DOHH2 (cell line): ENCODE measurements at regions not wholly inside any gene's neighbourhood (a gene's known extent, or its start where the extent isn't known, plus 50 kb on each side); places are given as distances from the start of the nearest gene placed in this dataset.

Experiments used
- H3F3A ChIP-seq: fragments of 200-600 bp; sonication (generic), shearing (Covaris generic); 2 replicates; pipeline ENCODE4 v1.6.0; 2016; ENCODE audit warnings: antibody characterized with exemption, mild to moderate bottlenecking; ENCODE audit not compliant: control insufficient read depth, insufficient read depth
- H3K27ac ChIP-seq: fragments of 200-600 bp; sonication (generic); 2 replicates; pipeline ENCODE4 v1.5.1; 2014; ENCODE audit warnings: low read depth, mild to moderate bottlenecking, low read length, moderate library complexity
- H3K27me3 ChIP-seq: fragments of 200-600 bp; sonication (generic); 2 replicates; pipeline ENCODE4 v1.6.1; 2014; ENCODE audit warnings: mild to moderate bottlenecking, low read length, mixed read lengths; ENCODE audit not compliant: control insufficient read depth
- H3K36me3 ChIP-seq: fragments of 200-600 bp; sonication (generic); 2 replicates; pipeline ENCODE4 v1.6.1; 2014; ENCODE audit warnings: mild to moderate bottlenecking, low read length, moderate library complexity, mixed read lengths; ENCODE audit not compliant: control insufficient read depth
- H3K4me1 ChIP-seq: fragments of 200-600 bp; sonication (generic); 2 replicates; pipeline ENCODE4 v1.6.1; 2014; ENCODE audit warnings: mild to moderate bottlenecking, low read length, mixed read lengths; ENCODE audit not compliant: control insufficient read depth
- H3K4me2 ChIP-seq: fragments of 200-600 bp; sonication (generic); 2 replicates; pipeline ENCODE4 v1.6.0; 2014; ENCODE audit warnings: mild to moderate bottlenecking, low read length, moderate library complexity
- H3K4me3 ChIP-seq: fragments of 200-600 bp; sonication (generic); 2 replicates; pipeline ENCODE4 v1.5.1; 2014; ENCODE audit warnings: mild to moderate bottlenecking, low read length, mixed read lengths
- H3K79me2 ChIP-seq: fragments of 200-600 bp; sonication (generic); 2 replicates; pipeline ENCODE4 v1.6.1; 2014; ENCODE audit warnings: mild to moderate bottlenecking, low read length, mixed read lengths; ENCODE audit not compliant: control insufficient read depth
- H3K9me2 ChIP-seq: fragments of 200-600 bp; sonication (generic); replicated peaks from 2 replicates; pipeline ENCODE4 v1.6.1; 2014; ENCODE audit warnings: mild to moderate bottlenecking, low read length, mixed read lengths; ENCODE audit not compliant: control insufficient read depth
- H3K9me3 ChIP-seq: fragments of 200-600 bp; sonication (generic); 2 replicates; pipeline ENCODE4 v1.6.1; 2014; ENCODE audit warnings: antibody characterized with exemption, low read length, mixed read lengths; ENCODE audit not compliant: control insufficient read depth, insufficient read depth
- H4K20me1 ChIP-seq: fragments of 200-600 bp; sonication (generic); 2 replicates; pipeline ENCODE4 v1.6.0; 2014; ENCODE audit warnings: low read depth, mild to moderate bottlenecking, antibody characterized with exemption, low read length, moderate library complexity; ENCODE audit not compliant: control insufficient read depth, insufficient read depth
- EZH2phosphoT487 ChIP-seq: fragments of 200-600 bp; sonication (generic); IDR thresholded peaks from 2 replicates; pipeline ENCODE4 v1.6.1; 2017; ENCODE audit warnings: borderline replicate concordance, mild to moderate bottlenecking, antibody characterized with exemption, low read length, moderate library complexity, mixed read lengths
- TF ChIP-seq, protein P1 (sequence below): fragments of 200-600 bp; sonication (generic); IDR thresholded peaks from one replicate; pipeline ENCODE4 v1.5.1; 2014; ENCODE audit warnings: antibody characterized with exemption, mild to moderate bottlenecking, low read depth, low read length; ENCODE audit not compliant: poor library complexity, severe bottlenecking

DNA sequence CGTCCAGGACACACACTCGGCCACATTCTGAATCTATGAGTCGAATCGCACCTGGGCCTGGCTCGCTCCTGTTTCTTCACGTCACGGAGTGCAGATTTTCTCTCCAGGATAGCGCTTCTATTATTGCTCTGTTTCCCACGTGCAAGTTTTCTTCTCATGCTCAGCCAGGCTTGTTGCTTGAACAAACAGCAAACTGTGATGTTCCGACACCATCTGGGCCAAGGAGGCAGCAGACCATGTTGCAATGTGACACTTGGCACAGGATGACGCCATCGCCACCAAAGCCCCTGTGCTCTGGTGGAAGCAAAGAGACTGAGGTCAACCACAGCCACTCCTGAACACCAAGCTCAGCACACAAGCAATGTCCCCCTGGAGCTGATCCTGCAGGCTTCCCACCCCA, 507.1 kb upstream of the ADARB2 start:
- H3K4me1 ChIP-seq = no peaks in the 10 kb centered on the region
- no peaks in the 10 kb centered on the region for H3K36me3 ChIP-seq
- H3K9me2 ChIP-seq = no peaks in the 10 kb centered on the region
- no peaks in the 10 kb centered on the region for H3K27me3 ChIP-seq
- no peak overlapping the region for H3K27ac ChIP-seq
- no peaks in the 10 kb centered on the region for H4K20me1 ChIP-seq
- H3F3A ChIP-seq = no peaks in the 10 kb centered on the region
- H3K4me3 ChIP-seq = no peak overlapping the region
- H3K9me3 ChIP-seq = no peaks in the 10 kb centered on the region
- no peak overlapping the region for H3K4me2 ChIP-seq
- no peaks in the 10 kb centered on the region for H3K79me2 ChIP-seq
- TF ChIP-seq, protein P1, sequence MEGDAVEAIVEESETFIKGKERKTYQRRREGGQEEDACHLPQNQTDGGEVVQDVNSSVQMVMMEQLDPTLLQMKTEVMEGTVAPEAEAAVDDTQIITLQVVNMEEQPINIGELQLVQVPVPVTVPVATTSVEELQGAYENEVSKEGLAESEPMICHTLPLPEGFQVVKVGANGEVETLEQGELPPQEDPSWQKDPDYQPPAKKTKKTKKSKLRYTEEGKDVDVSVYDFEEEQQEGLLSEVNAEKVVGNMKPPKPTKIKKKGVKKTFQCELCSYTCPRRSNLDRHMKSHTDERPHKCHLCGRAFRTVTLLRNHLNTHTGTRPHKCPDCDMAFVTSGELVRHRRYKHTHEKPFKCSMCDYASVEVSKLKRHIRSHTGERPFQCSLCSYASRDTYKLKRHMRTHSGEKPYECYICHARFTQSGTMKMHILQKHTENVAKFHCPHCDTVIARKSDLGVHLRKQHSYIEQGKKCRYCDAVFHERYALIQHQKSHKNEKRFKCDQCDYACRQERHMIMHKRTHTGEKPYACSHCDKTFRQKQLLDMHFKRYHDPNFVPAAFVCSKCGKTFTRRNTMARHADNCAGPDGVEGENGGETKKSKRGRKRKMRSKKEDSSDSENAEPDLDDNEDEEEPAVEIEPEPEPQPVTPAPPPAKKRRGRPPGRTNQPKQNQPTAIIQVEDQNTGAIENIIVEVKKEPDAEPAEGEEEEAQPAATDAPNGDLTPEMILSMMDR = no peak

DNA sequence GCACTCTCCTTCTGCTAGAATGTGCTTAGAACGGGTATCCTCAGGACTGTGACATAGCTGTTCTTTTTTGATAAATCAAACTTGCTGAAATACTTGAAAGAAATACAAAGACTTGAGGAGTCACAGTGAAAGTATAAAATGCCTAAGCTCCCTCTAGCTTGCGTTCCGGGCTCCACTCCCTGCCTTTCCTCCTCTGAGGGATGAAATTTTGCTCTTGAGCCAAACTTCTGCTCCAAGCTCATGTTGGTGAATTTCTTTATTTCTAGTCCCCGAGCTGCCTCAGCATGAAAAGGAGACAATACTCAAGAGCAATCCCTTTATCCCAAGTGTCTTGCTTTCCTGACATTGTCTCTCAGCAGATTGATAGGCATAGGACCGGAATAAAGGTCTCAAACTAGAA, 499.6 kb upstream of the ADARB2 start:
- no peak for TF ChIP-seq EZH2phosphoT487
- TF ChIP-seq, protein P1 = no peak

DNA sequence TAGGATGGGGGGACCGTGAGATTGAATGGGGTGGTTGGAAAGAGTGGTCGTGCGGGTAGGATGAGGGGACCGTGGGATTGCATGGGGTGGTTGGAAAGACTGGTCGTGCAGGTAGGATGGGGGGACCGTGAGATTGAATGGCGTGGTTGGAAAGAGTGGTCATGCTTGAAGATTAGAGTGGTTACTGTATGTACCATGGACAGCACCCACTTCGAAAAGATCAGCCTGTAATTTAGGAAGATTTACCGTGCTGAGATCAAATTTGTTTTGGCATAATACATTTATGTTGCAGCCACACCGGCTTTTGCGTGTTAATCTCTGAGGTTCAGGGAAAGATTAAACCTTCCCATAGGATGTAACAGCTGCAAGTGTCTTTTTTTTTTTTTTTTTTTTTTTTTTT, 495.2 kb upstream of the ADARB2 start:
- Histone ChIP-seq H3K27me3 (no peaks in the 10 kb centered on the region), H3K4me2 (no peak overlapping the region), H3K36me3 (no peaks in the 10 kb centered on the region), H3F3A (no peaks in the 10 kb centered on the region), H3K27ac (no peak overlapping the region), H3K9me2 (no peaks in the 10 kb centered on the region), H3K9me3 (no peaks in the 10 kb centered on the region), H3K4me1 (no peaks in the 10 kb centered on the region), H3K4me3 (no peak overlapping the region), H4K20me1 (no peaks in the 10 kb centered on the region), H3K79me2 (no peaks in the 10 kb centered on the region)
- TF ChIP-seq EZH2phosphoT487 = no peak
- TF ChIP-seq, protein P1 = no peak

More for the DNA sequence above, 499.6 kb upstream of the ADARB2 start:
- Histone ChIP-seq H3K4me1 (no peaks in the 10 kb centered on the region), H3K4me3 (no peak overlapping the region), H3K27me3 (no peaks in the 10 kb centered on the region), H3K9me2 (no peaks in the 10 kb centered on the region), H3K36me3 (no peaks in the 10 kb centered on the region), H3K9me3 (no peaks in the 10 kb centered on the region), H4K20me1 (no peaks in the 10 kb centered on the region), H3F3A (no peaks in the 10 kb centered on the region), H3K79me2 (no peaks in the 10 kb centered on the region), H3K4me2 (no peak overlapping the region), H3K27ac (no peak overlapping the region)

DNA sequence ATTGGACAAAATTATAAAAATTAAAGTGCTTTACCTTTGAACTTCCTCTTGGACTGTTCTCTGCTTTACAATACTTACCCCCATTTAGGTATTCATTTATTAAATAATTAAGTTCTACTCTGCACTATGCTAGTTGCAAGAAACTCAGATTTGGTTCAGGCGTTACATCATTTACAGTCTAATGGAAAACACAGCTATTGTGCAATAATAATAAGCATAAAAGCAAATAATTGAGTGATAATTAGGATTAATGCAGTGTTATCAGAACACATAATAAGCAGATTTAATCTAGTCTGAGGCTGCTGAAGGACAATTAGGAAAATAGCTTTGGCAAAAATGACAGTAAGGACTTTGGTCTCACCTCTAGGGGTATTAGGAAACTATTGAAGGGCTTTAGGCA, 493.2 kb upstream of the ADARB2 start:
- Histone ChIP-seq H3K4me1 (no peaks in the 10 kb centered on the region), H3K36me3 (no peaks in the 10 kb centered on the region), H3K4me3 (no peak overlapping the region), H3K27ac (no peak overlapping the region), H3F3A (no peaks in the 10 kb centered on the region), H3K4me2 (no peak overlapping the region), H3K9me3 (no peaks in the 10 kb centered on the region), H3K27me3 (no peaks in the 10 kb centered on the region), H4K20me1 (no peaks in the 10 kb centered on the region), H3K79me2 (no peaks in the 10 kb centered on the region), H3K9me2 (no peaks in the 10 kb centered on the region)
- no peak for TF ChIP-seq EZH2phosphoT487
- TF ChIP-seq, protein P1 = no peak
